ENCODE measurements at regions not wholly inside any gene's neighbourhood (a gene's known extent, or its start where the extent isn't known, plus 50 kb on each side); places are given as distances from the start of the nearest gene placed in this dataset.

GRCh38 chr1:208556461-208556860, 312.3 kb upstream of the PLXNA2 start:
- no peaks in the 10 kb centered on the region for H3K9me2 ChIP-seq (ENCODE audit: insufficient read depth, low read length)
- TF ChIP-seq EP300 (conservative IDR thresholded peaks at IDR 0.05; ENCODE audit: poor library complexity, severe bottlenecking), result peak; percentile 88
- TF ChIP-seq POLR2AphosphoS5 (IDR thresholded peaks at IDR 0.05), result peak; percentile 79
- no peak for TF ChIP-seq SMC3 (conservative IDR thresholded peaks at IDR 0.05; ENCODE audit: poor library complexity)
- no peak for TF ChIP-seq CTCF (IDR thresholded peaks at IDR 0.05; ENCODE audit: poor library complexity, severe bottlenecking)
- no peak overlapping the region for H3K9ac ChIP-seq (ENCODE audit: low read length)
- H2AFZ ChIP-seq (ENCODE audit: low read depth, low read length), result no peak overlapping the region
- H3K36me3 ChIP-seq (ENCODE audit: insufficient read depth, low read length), result no peaks in the 10 kb centered on the region
- H3K79me2 ChIP-seq (replicated peaks; ENCODE audit: insufficient read depth, low read length), result no peaks in the 10 kb centered on the region
- no peaks in the 10 kb centered on the region for H4K20me1 ChIP-seq (ENCODE audit: insufficient read depth)
- no peak overlapping the region for H3K4me2 ChIP-seq (ENCODE audit: low read length)
- H3K27me3 ChIP-seq (ENCODE audit: insufficient read depth, low read depth, low read length), result no peaks in the 10 kb centered on the region
- H3F3A ChIP-seq (ENCODE audit: insufficient read depth, low read length, poor library complexity, severe bottlenecking), result no peaks in the 10 kb centered on the region
- H3K27ac ChIP-seq (ENCODE audit: low read length), result no peak overlapping the region
- H3K4me3 ChIP-seq (ENCODE audit: low read length), result peak overlapping the region; percentile 12
- no peaks in the 10 kb centered on the region for H3K9me3 ChIP-seq (ENCODE audit: low read length)

- no peak overlapping the region for H3K9ac ChIP-seq (ENCODE audit: low read length)
- no peak overlapping the region for H3K4me2 ChIP-seq (ENCODE audit: low read length)
- H2AFZ ChIP-seq (ENCODE audit: low read depth, low read length), result no peak overlapping the region
- no peaks in the 10 kb centered on the region for H3K79me2 ChIP-seq (replicated peaks; ENCODE audit: insufficient read depth, low read length)
- no peak overlapping the region for H3K27ac ChIP-seq (ENCODE audit: low read length)
- no peaks in the 10 kb centered on the region for H3K36me3 ChIP-seq (ENCODE audit: insufficient read depth, low read length)
- no peaks in the 10 kb centered on the region for H3K9me3 ChIP-seq (ENCODE audit: low read length)
- H3K9me2 ChIP-seq (ENCODE audit: insufficient read depth, low read length), result no peaks in the 10 kb centered on the region
- H3K4me3 ChIP-seq (ENCODE audit: low read length), result no peak overlapping the region
- no peak for TF ChIP-seq POLR2AphosphoS5 (IDR thresholded peaks at IDR 0.05)
- no peak for TF ChIP-seq TAF1 (IDR thresholded peaks at IDR 0.05; ENCODE audit: low read depth)
- no peak for TF ChIP-seq RAD21 (conservative IDR thresholded peaks at IDR 0.05)
- TF ChIP-seq CTCF (IDR thresholded peaks at IDR 0.05; ENCODE audit: poor library complexity, severe bottlenecking), result no peak
- TF ChIP-seq REST (IDR thresholded peaks at IDR 0.05; ENCODE audit: borderline replicate concordance), result no peak
- TF ChIP-seq EZH2 (IDR thresholded peaks at IDR 0.05; ENCODE audit: borderline replicate concordance, insufficient read depth, low read length, poor library complexity, severe bottlenecking), result no peak
- TF ChIP-seq SMC3 (conservative IDR thresholded peaks at IDR 0.05; ENCODE audit: poor library complexity), result no peak
- no peak for TF ChIP-seq EP300 (conservative IDR thresholded peaks at IDR 0.05; ENCODE audit: poor library complexity, severe bottlenecking)
- no peak for TF ChIP-seq MXI1 (conservative IDR thresholded peaks at IDR 0.05; ENCODE audit: poor library complexity, severe bottlenecking)
- H3F3A ChIP-seq (ENCODE audit: insufficient read depth, low read length, poor library complexity, severe bottlenecking), result no peaks in the 10 kb centered on the region
- no peaks in the 10 kb centered on the region for H3K27me3 ChIP-seq (ENCODE audit: insufficient read depth, low read depth, low read length)
- H4K20me1 ChIP-seq (ENCODE audit: insufficient read depth), result no peaks in the 10 kb centered on the region
These were observed 313.0 kb upstream of the PLXNA2 start for GRCh38 chr1:208557046-208557722.
